ENCODE measurements at regions not wholly inside any gene's neighbourhood (a gene's known extent, or its start where the extent isn't known, plus 50 kb on each side); places are given as distances from the start of the nearest gene placed in this dataset.

DNA sequence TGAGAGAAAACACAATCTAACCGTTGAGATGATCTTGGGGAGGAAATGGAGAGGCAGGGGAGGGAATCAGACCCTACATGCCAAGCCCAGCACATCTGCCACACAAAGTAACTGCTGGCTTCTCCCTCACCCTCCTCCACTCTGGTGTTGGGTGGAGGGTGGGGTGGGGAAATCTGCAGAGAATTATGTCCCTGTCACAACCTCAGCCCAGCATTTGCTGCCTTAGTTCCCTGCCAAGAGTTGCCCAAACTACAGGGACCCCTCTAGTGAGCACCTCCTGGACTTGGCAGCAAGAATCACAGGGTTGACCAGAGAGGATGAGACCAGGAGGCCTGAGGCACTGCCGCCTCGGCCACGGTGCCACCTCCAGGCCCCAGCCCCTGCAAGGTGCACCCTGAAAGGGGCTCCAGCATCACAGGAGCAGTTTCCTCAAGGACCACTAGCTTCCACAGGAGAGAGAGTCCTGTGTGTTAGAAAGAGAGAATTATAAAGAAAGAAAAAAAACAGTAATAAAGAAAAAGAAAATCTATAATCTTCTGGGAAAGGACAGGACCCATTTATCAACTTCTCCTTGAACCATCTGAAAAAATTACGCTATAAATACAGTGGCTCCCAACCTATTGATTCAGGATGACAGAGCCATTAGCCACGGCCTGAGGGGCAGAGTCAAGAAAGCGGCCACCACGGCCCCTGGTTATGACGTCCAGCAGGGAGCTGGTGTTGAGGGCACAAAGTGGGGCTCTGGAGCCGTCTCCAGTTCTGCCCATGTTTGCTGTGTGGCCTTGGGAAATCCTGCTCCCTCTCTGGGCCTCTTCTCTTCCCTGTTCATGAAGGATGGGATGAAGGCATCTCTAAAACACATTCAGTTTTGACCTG is 451.7 kb downstream of the MATN1 start:
- Histone ChIP-seq H3K27ac (ENCODE audit: low read depth, low read length) (no peak overlapping the region), H3K36me3 (ENCODE audit: control insufficient read depth in 1 of 2, insufficient read depth in 2 of 2, low read length in 2 of 2) (no peaks in the 10 kb centered on the region), H4K20me1 (ENCODE audit: insufficient read depth) (no peaks in the 10 kb centered on the region), H3K9me2 (ENCODE audit: insufficient read depth) (no peaks in the 10 kb centered on the region), H3K9ac (ENCODE audit: low read length) (no peak overlapping the region), H3K4me2 (ENCODE audit: low read length) (no peak overlapping the region), H3K27me3 (ENCODE audit: insufficient read depth, low read length) (peaks cover 40% of the 10 kb centered on the region; the same call in 1 of the 2 replicates), H2AFZ (ENCODE audit: low read depth, low read length, poor library complexity, severe bottlenecking) (no peak overlapping the region), H3K4me1 (ENCODE audit: control insufficient read depth in 1 of 2, insufficient read depth in 2 of 2, low read length in 2 of 2) (no peaks in the 10 kb centered on the region), H3K4me3 (replicated peaks in 1 of 2; ENCODE audit: low read depth in 1 of 2, low read length in 2 of 2) (no peak overlapping the region), H3K79me2 (ENCODE audit: insufficient read depth, low read length) (no peaks in the 10 kb centered on the region), H3K9me3 (ENCODE audit: control insufficient read depth in 1 of 2, insufficient read depth in 1 of 2, low read depth in 1 of 2, low read length in 2 of 2) (no peaks in the 10 kb centered on the region)
- intact Hi-C loops (cut with micrococcal nuclease), result no loop called here
- TF ChIP-seq, protein P1, sequence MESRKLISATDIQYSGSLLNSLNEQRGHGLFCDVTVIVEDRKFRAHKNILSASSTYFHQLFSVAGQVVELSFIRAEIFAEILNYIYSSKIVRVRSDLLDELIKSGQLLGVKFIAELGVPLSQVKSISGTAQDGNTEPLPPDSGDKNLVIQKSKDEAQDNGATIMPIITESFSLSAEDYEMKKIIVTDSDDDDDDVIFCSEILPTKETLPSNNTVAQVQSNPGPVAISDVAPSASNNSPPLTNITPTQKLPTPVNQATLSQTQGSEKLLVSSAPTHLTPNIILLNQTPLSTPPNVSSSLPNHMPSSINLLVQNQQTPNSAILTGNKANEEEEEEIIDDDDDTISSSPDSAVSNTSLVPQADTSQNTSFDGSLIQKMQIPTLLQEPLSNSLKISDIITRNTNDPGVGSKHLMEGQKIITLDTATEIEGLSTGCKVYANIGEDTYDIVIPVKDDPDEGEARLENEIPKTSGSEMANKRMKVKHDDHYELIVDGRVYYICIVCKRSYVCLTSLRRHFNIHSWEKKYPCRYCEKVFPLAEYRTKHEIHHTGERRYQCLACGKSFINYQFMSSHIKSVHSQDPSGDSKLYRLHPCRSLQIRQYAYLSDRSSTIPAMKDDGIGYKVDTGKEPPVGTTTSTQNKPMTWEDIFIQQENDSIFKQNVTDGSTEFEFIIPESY (IDR thresholded peaks at IDR 0.05; ENCODE audit: extremely low read depth, insufficient replicate concordance, low read length), result no peak
- TF ChIP-seq, protein P2, sequence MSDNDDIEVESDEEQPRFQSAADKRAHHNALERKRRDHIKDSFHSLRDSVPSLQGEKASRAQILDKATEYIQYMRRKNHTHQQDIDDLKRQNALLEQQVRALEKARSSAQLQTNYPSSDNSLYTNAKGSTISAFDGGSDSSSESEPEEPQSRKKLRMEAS (IDR thresholded peaks at IDR 0.05), result no peak
- TF ChIP-seq ZFX (IDR thresholded peaks at IDR 0.05) (no peak), EGR1 (IDR thresholded peaks at IDR 0.05; ENCODE audit: low read depth) (no peak), POLR2A (IDR thresholded peaks at IDR 0.05; ENCODE audit: borderline replicate concordance, extremely low read depth, insufficient read depth, insufficient read length) (no peak), ZNF274 (IDR thresholded peaks at IDR 0.05; ENCODE audit: low read depth, low read length) (no peak), TCF7L2 (IDR thresholded peaks at IDR 0.05; ENCODE audit: borderline replicate concordance, extremely low read depth, insufficient read depth, insufficient read length) (no peak), ELF1 (IDR thresholded peaks at IDR 0.05; ENCODE audit: borderline replicate concordance, low read depth) (no peak)
- DNase-seq (ENCODE audit: low read depth, low spot score) (no peak), ATAC-seq (no peak)
- ChIA-PET POLR2A (no interaction called here), CTCF (no interaction called here), RAD21 (ENCODE audit: low non-redundant PET in 1 of 2, low total read pairs in 2 of 2, uncharacterized antibody in 2 of 2, unreplicated experiment in 2 of 2) (no interaction called here)
- no TSS peak for BruUV-seq (replicated peaks)

Measured in HCT116 (cell line).